H1 (cell line): ENCODE measurements at regions not wholly inside any gene's neighbourhood (a gene's known extent, or its start where the extent isn't known, plus 50 kb on each side); places are given as distances from the start of the nearest gene placed in this dataset.

Experiments used
- CTCF ChIA-PET: fragments of 300-600 bp; sonication (Branson Sonifier 250); formaldehyde crosslinking; loops from one replicate; lab custom pipeline; 2021; ENCODE audit not compliant: partially characterized antibody; lab: Charles Lee
- POLR2A ChIA-PET: fragments of 300-600 bp; sonication (Branson Sonifier 250); formaldehyde crosslinking; loops from one replicate; lab custom pipeline; 2021; ENCODE audit warnings: inconsistent platforms; ENCODE audit not compliant: partially characterized antibody; lab: Charles Lee
- DNase-seq, 2 experiments: peaks; one replicate each; pipeline versions ENCODE4 v3.0.0 to v3.0.0-alpha.2; 2010 to 2022; ENCODE audit warnings: low spot score in 2 of 2, low read depth in 1 of 2, mixed read lengths in 1 of 2
- FAIRE-seq: peaks from 2 replicates; lab custom pipeline; 2011; peaks lifted over from hg19 to GRCh38; lab: Jason Lieb, UNC
- H2AFZ ChIP-seq: 2 replicates; pipeline ENCODE4 v1.8.1; 2012; ENCODE audit warnings: low read length, inconsistent platforms
- H2AK5ac ChIP-seq: 2 replicates; pipeline ENCODE4 v1.6.1; 2013; ENCODE audit warnings: low read depth, low read length
- H2BK120ac ChIP-seq: replicated peaks from 2 replicates; pipeline ENCODE3; 2013; ENCODE audit warnings: low read depth, low read length, inconsistent platforms
- H2BK12ac ChIP-seq: 2 replicates; pipeline ENCODE4 v1.6.1; 2013; ENCODE audit warnings: low read depth, low read length
- H2BK15ac ChIP-seq: 2 replicates; pipeline ENCODE4 v1.6.1; 2013; ENCODE audit warnings: low read length
- H2BK20ac ChIP-seq: 2 replicates; pipeline ENCODE4 v1.6.1; 2013; ENCODE audit warnings: low read length
- H2BK5ac ChIP-seq: 2 replicates; pipeline ENCODE4 v1.6.1; 2013; ENCODE audit warnings: low read depth, low read length
- H3K14ac ChIP-seq: 2 replicates; pipeline ENCODE4 v1.6.1; 2013; ENCODE audit warnings: inconsistent platforms; ENCODE audit not compliant: insufficient read length
- H3K18ac ChIP-seq: 2 replicates; pipeline ENCODE4 v1.6.1; 2013; ENCODE audit warnings: low read length; ENCODE audit errors: extremely low read depth
- H3K23ac ChIP-seq: 2 replicates; pipeline ENCODE4 v1.6.1; 2013; ENCODE audit warnings: inconsistent platforms; ENCODE audit not compliant: insufficient read length
- H3K23me2 ChIP-seq: 2 replicates; pipeline ENCODE4 v1.6.1; 2013; ENCODE audit warnings: low read depth, low read length
- H3K27ac ChIP-seq: 2 replicates; pipeline ENCODE4 v1.6.1; 2011; ENCODE audit warnings: low read depth, low read length, inconsistent platforms
- H3K27me3 ChIP-seq, 4 experiments: replicated peaks in 1 of 4; 1 replicate in 1 of 4; 2 replicates in 3 of 4; pipeline versions ENCODE4 v1.6.1 to v1.8.1; 2011 to 2013; ENCODE audit warnings: low read length in 3 of 4, mild to moderate bottlenecking in 3 of 4, inconsistent platforms in 2 of 4, mixed read lengths in 2 of 4, moderate library complexity in 1 of 4; ENCODE audit not compliant: control insufficient read depth in 3 of 4, insufficient read depth in 3 of 4; ENCODE audit errors: extremely low read depth in 1 of 4
- H3K36me3 ChIP-seq, 4 experiments: 2 replicates each; pipeline versions ENCODE4 v1.6.1 to v1.8.1; 2011 to 2013; ENCODE audit warnings: mild to moderate bottlenecking in 4 of 4, low read length in 3 of 4, moderate library complexity in 2 of 4, control low read depth in 1 of 4, inconsistent platforms in 1 of 4; ENCODE audit not compliant: insufficient read depth in 4 of 4, control insufficient read depth in 2 of 4
- H3K4ac ChIP-seq: replicated peaks from 2 replicates; pipeline ENCODE3; 2013; ENCODE audit warnings: low read length, low read depth, mixed read lengths, inconsistent platforms; ENCODE audit not compliant: insufficient read length
- H3K4me1 ChIP-seq, 4 experiments: replicated peaks in 1 of 4; 1 replicate in 1 of 4; 2 replicates in 3 of 4; pipeline versions ENCODE4 v1.6.1 to v1.8.1; 2011 to 2013; ENCODE audit warnings: low read length in 3 of 4, inconsistent platforms in 2 of 4, mixed read lengths in 1 of 4; ENCODE audit not compliant: insufficient read depth in 4 of 4, control insufficient read depth in 3 of 4
- H3K4me2 ChIP-seq, 2 experiments: 2 replicates each; pipeline versions ENCODE4 v1.6.1 to v1.8.1; 2011 to 2013; ENCODE audit warnings: low read depth in 2 of 2, low read length in 2 of 2, control low read depth in 1 of 2, inconsistent platforms in 1 of 2, mild to moderate bottlenecking in 1 of 2; ENCODE audit not compliant: insufficient read depth in 1 of 2
- H3K4me3 ChIP-seq, 4 experiments: fragments of 200-600, 300-600 bp in 1 of 4; sonication (generic), shearing (Covaris generic), sonication (Bioruptor Twin) in 1 of 4; 2 replicates each; pipeline versions ENCODE4 v1.5.1 to v1.8.1; 2011 to 2016; ENCODE audit warnings: low read length in 4 of 4, low read depth in 3 of 4, control low read depth in 2 of 4, inconsistent platforms in 2 of 4, mild to moderate bottlenecking in 2 of 4, mixed read lengths in 1 of 4, moderate library complexity in 1 of 4; ENCODE audit not compliant: insufficient read depth in 2 of 4; ENCODE audit errors: extremely low read depth in 1 of 4
- H3K56ac ChIP-seq: replicated peaks from 2 replicates; pipeline ENCODE3; 2013; ENCODE audit warnings: low read depth, mild to moderate bottlenecking, mixed read lengths, low read length, inconsistent platforms; ENCODE audit not compliant: insufficient read length
- H3K79me1 ChIP-seq: 2 replicates; pipeline ENCODE4 v1.6.1; 2013; ENCODE audit warnings: low read depth, low read length, control low read depth
- H3K79me2 ChIP-seq, 2 experiments: 2 replicates each; pipeline versions ENCODE4 v1.6.1 to v1.8.1; 2012 to 2013; ENCODE audit warnings: low read length in 2 of 2, mild to moderate bottlenecking in 2 of 2, inconsistent platforms in 1 of 2; ENCODE audit not compliant: insufficient read depth in 2 of 2, control insufficient read depth in 1 of 2
- H3K9ac ChIP-seq, 4 experiments: replicated peaks in 1 of 4; 1 replicate in 1 of 4; 2 replicates in 3 of 4; pipeline versions ENCODE4 v1.6.1 to v1.8.1; 2011 to 2013; ENCODE audit warnings: low read depth in 3 of 4, low read length in 3 of 4, control low read depth in 2 of 4, mild to moderate bottlenecking in 2 of 4, moderate library complexity in 2 of 4, inconsistent platforms in 1 of 4; ENCODE audit errors: extremely low read depth in 1 of 4
- H3K9me3 ChIP-seq, 2 experiments: 2 replicates each; pipeline versions ENCODE4 v1.6.1 to v1.8.1; 2012 to 2013; ENCODE audit warnings: mild to moderate bottlenecking in 2 of 2, moderate library complexity in 2 of 2, control low read depth in 1 of 2, inconsistent platforms in 1 of 2, low read depth in 1 of 2, low read length in 1 of 2, mixed read lengths in 1 of 2; ENCODE audit not compliant: insufficient read depth in 2 of 2
- H4K20me1 ChIP-seq, 2 experiments: replicated peaks in 1 of 2; 2 replicates each; pipeline versions ENCODE3 to v1.8.1; 2011 to 2013; ENCODE audit warnings: inconsistent platforms in 2 of 2, low read length in 2 of 2, mild to moderate bottlenecking in 1 of 2; ENCODE audit not compliant: insufficient read depth in 2 of 2, control insufficient read depth in 1 of 2
- H4K5ac ChIP-seq: 2 replicates; pipeline ENCODE4 v1.6.1; 2013; ENCODE audit warnings: low read length, low read depth, mixed read lengths, inconsistent platforms; ENCODE audit not compliant: insufficient read length
- H4K8ac ChIP-seq: 2 replicates; pipeline ENCODE4 v1.8.0; 2013; ENCODE audit warnings: mild to moderate bottlenecking, moderate library complexity, low read length, inconsistent platforms; ENCODE audit not compliant: insufficient read depth; ENCODE audit errors: extremely low read depth
- H4K91ac ChIP-seq: replicated peaks from 2 replicates; pipeline ENCODE3; 2013; ENCODE audit warnings: low read length, mixed read lengths, inconsistent platforms; ENCODE audit not compliant: insufficient read length
- BCL11A ChIP-seq, 2 experiments: IDR thresholded peaks; one replicate each; pipeline ENCODE4 v1.6.1; 2011; ENCODE audit warnings: low read depth in 2 of 2, low read length in 2 of 2, mild to moderate bottlenecking in 2 of 2
- CHD2 ChIP-seq: IDR thresholded peaks from 2 replicates; pipeline ENCODE4 v1.6.1; 2012; ENCODE audit warnings: low read length, improper control_type of control experiment
- EGR1 ChIP-seq: IDR thresholded peaks from 2 replicates; pipeline ENCODE4 v1.6.1; 2011; ENCODE audit warnings: low read depth, low read length, borderline replicate concordance
- SP4 ChIP-seq: IDR thresholded peaks from 2 replicates; pipeline ENCODE4 v1.6.1; 2012; ENCODE audit warnings: low read length, inconsistent platforms
- TAF7 ChIP-seq: optimal IDR thresholded peaks from 2 replicates; pipeline ENCODE3; 2011; ENCODE audit warnings: low read depth, mild to moderate bottlenecking, inconsistent platforms, low read length, moderate library complexity, borderline replicate concordance
- WGBS, 2 experiments: shearing (Covaris generic) in 1 of 2; methylation state at CpG; one replicate each; pipeline versions ENCODE4 v1.1.6 to v1.1.7; 2013 to 2015; ENCODE audit warnings: low lambda C conversion rate in 2 of 2, mixed read lengths in 2 of 2, inconsistent platforms in 1 of 2, low coverage in 1 of 2, missing lambda C conversion rate in 1 of 2; ENCODE audit not compliant: insufficient replicate concordance in 2 of 2, insufficient coverage in 1 of 2, insufficient read length in 1 of 2; ENCODE audit errors: extremely low coverage in 1 of 2, missing lambda C conversion rate in 1 of 2; 5-methylcytosine and 5-hydroxymethylcytosine counted together

- no peaks in the 10 kb centered on the region for H3K36me3 ChIP-seq
- no peak overlapping the region for H4K91ac ChIP-seq
- H2AK5ac ChIP-seq, result no peak overlapping the region
- H2BK12ac ChIP-seq, result no peak overlapping the region
- H3K18ac ChIP-seq, result no peak overlapping the region
- H3K23me2 ChIP-seq, result no peaks in the 10 kb centered on the region; the same call in 1 of the 2 replicates
- H2BK20ac ChIP-seq, result no peak overlapping the region
- H3K79me1 ChIP-seq, result no peaks in the 10 kb centered on the region
- H4K5ac ChIP-seq, result no peak overlapping the region
- no peak for TF ChIP-seq BCL11A (IDR thresholded peaks at IDR 0.05; ENCODE audit: low read depth in 2 of 2, low read length in 2 of 2)
- no peak for TF ChIP-seq EGR1
- no peak for TF ChIP-seq SP4
- no peak for TF ChIP-seq CHD2
- TF ChIP-seq TAF7, result peak; percentile 85
- H4K20me1 ChIP-seq, result no peaks in the 10 kb centered on the region
- no peak overlapping the region for H3K4me3 ChIP-seq
- ChIA-PET CTCF (no interaction called here), POLR2A (no interaction called here)
- H3K27ac ChIP-seq, result no peak overlapping the region
- no peak overlapping the region for H2BK5ac ChIP-seq
- H3K56ac ChIP-seq, result no peak overlapping the region
- no peak overlapping the region for H3K9ac ChIP-seq
- no peak overlapping the region for H2BK15ac ChIP-seq
- DNase-seq (no peak), FAIRE-seq (no peak)
- H3K27me3 ChIP-seq, result no peaks in the 10 kb centered on the region
- H3K4ac ChIP-seq, result no peak overlapping the region
- H3K4me1 ChIP-seq, result peaks cover 0 to 3% (median 1%) of the 10 kb centered on the region in 4 experiments; a peak in 1 of 7 replicates
- WGBS, 2 experiments, result 80% methylated on average over 8 of the region's 8 CpGs; no CpG with 5 or more reads in 1 of the 2 experiments
- no peaks in the 10 kb centered on the region for H3K79me2 ChIP-seq
- H2AFZ ChIP-seq, result peak overlapping the region; percentile 28; the same call in 1 of the 2 replicates
- no peak overlapping the region for H4K8ac ChIP-seq
- no peak overlapping the region for H2BK120ac ChIP-seq
- H3K4me2 ChIP-seq, result no peak overlapping the region
- H3K14ac ChIP-seq, result no peak overlapping the region
- 0 out of 4 replicates have a peak, but pooled peaks cover 0 to 5% of the 10 kb centered on the region in 2 experiments for H3K9me3 ChIP-seq
- H3K23ac ChIP-seq, result no peak overlapping the region
These were observed 57.6 kb upstream of the RAP1GDS1 start for GRCh38 chr4:98203332-98204235.
